ENCODE measurements at regions not wholly inside any gene's neighbourhood (a gene's known extent, or its start where the extent isn't known, plus 50 kb on each side); places are given as distances from the start of the nearest gene placed in this dataset.

DNA sequence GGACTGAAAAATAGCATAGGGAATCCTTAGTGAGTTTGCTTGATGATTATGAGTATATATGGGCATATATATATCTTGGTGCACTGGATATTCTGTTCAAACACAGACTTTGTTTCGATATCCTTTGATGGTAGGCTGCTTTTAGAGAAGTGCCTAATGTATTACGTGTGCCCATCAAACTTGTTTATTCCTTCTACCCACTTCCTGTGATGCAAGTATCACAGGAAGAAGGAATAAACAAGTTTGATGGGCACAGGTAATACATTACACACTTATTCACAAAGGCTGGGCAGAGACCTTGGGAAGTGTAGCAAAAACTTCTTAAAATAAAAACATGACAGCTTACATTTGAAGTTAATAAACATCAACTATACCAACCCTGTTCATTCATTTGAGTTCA is 364.2 kb downstream of the CHSY3 start:
- TF ChIP-seq, protein P1, sequence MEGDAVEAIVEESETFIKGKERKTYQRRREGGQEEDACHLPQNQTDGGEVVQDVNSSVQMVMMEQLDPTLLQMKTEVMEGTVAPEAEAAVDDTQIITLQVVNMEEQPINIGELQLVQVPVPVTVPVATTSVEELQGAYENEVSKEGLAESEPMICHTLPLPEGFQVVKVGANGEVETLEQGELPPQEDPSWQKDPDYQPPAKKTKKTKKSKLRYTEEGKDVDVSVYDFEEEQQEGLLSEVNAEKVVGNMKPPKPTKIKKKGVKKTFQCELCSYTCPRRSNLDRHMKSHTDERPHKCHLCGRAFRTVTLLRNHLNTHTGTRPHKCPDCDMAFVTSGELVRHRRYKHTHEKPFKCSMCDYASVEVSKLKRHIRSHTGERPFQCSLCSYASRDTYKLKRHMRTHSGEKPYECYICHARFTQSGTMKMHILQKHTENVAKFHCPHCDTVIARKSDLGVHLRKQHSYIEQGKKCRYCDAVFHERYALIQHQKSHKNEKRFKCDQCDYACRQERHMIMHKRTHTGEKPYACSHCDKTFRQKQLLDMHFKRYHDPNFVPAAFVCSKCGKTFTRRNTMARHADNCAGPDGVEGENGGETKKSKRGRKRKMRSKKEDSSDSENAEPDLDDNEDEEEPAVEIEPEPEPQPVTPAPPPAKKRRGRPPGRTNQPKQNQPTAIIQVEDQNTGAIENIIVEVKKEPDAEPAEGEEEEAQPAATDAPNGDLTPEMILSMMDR (conservative IDR thresholded peaks at IDR 0.05): no peak
- no peak for TF ChIP-seq ZFX (IDR thresholded peaks at IDR 0.05)
